GM12874 (cell line): ENCODE measurements at regions not wholly inside any gene's neighbourhood (a gene's known extent, or its start where the extent isn't known, plus 50 kb on each side); places are given as distances from the start of the nearest gene placed in this dataset.

Experiments used
- CTCF ChIP-seq: IDR thresholded peaks from 2 replicates; pipeline ENCODE4 v1.5.1; 2011; ENCODE audit warnings: low read depth, mild to moderate bottlenecking, control low read depth, low read length, moderate library complexity; ENCODE audit not compliant: insufficient read depth

- no peak for TF ChIP-seq CTCF
These were observed 138.4 kb upstream of the DMRTA1 start for GRCh38 chr9:22308177-22308576.

DNA sequence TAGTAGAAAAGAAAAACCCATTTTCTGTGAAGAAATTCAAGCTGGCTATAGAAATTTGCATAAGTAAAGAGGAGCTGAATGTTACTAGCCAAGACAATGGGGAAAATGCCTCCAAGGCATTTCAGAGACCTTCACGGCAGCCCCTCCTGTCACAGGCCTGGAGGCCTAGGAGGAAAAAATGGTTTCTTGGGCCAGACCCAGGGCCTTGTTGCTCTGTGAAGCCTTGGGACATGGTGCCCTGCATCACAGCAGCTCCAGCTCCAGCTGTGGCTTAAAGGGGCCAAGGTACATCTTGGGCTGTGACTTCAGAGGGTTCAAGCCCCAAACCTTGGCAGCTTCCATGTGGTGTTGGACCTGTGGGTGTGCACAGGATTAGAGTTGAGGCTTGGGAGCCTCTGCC lies 130.0 kb upstream of the DMRTA1 start:
- TF ChIP-seq CTCF: no peak

DNA sequence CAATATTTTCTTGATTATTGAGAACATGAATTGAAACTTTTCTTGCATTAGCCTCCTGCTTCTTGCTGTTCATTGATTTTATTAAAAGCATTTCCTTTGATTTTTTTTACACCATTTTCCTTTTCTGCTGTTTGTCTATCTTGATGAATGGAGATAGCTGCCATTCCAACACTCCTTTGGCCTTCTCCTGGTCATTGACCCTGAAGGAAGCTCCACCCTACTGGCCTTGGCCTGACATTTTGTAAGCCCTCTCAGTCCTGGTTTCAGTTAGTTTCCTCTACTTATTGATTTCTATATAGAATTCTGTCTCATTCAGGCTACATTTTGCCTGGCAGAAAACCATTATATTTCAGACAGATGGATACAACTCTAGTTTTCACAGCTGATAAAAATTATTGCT lies 115.1 kb upstream of the DMRTA1 start:
- TF ChIP-seq CTCF: no peak

GRCh38 chr9:22332202-22332601 lies 114.4 kb upstream of the DMRTA1 start:
- no peak for TF ChIP-seq CTCF

DNA sequence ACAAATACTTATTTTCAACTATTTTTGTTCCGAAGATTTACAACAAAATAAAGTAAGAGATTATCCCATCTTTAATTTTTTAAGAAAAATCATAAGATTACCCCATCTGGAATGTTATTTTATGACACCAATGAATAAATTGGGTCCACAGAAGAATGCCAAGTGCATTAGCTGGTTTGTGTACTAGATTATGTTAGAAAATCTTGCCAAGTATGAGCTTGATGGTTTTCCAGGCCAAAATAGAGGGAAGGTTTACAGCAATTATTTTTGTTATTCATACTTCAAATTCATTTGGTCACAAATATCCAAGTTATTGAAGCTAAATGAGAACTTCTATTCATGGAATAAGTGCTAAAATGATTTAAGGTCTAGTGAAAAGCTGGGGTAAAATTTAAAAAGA lies 109.4 kb upstream of the DMRTA1 start:
- TF ChIP-seq CTCF: no peak

DNA sequence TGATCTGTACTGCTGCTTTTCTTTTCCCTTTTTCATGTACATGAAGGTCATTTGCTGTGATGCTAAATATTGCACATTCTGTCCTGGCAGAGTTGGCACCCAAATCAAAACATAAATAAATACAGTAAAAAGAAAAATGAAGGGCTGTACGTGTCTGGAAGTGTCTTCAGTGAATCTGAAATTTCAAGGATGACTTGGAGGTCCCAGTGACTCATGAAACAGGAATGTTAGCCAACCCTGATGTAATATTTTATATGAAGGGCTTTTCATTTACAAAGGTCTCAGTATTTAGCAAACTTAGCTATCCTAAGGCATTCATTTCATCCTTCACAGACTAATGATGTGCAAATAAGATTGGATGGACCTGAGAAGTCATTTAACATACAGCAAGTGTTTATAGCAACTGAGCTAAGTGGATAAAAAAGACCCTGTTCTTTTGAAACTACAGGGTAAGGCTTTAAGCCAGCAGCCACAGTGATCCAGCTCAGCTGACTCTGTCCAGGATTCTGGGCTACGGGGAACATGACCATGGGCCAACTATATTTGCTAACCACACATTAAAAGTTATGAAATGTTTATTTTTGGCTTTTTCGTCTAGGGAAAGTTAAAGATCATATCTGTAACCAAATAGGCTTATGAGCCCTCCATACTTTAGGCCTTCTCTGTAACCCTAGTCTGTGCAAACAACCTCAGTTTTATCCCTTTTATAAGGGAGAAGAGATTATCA lies 104.0 kb upstream of the DMRTA1 start:
- TF ChIP-seq CTCF: no peak

- no peak for TF ChIP-seq CTCF
These were observed 103.4 kb upstream of the DMRTA1 start for GRCh38 chr9:22343218-22343611.
